ENCODE measurements at regions not wholly inside any gene's neighbourhood (a gene's known extent, or its start where the extent isn't known, plus 50 kb on each side); places are given as distances from the start of the nearest gene placed in this dataset.

GRCh38 chr22:47750086-47750485 lies 987.6 kb downstream of the TBC1D22A start:
- TF ChIP-seq GATA3 (IDR thresholded peaks at IDR 0.05; ENCODE audit: low read depth, low read length) = no peak
- no peak for TF ChIP-seq GATA2 (IDR thresholded peaks at IDR 0.05; ENCODE audit: low read depth, low read length)
